ENCODE measurements at regions not wholly inside any gene's neighbourhood (a gene's known extent, or its start where the extent isn't known, plus 50 kb on each side); places are given as distances from the start of the nearest gene placed in this dataset.

- DNase-seq: no peak
These were observed 431.0 kb upstream of the SOX9 start for GRCh38 chr17:71689782-71690181.

- DNase-seq: no peak
These were observed 420.9 kb upstream of the SOX9 start for GRCh38 chr17:71699907-71700306.

- DNase-seq: no peak
These were observed 417.1 kb upstream of the SOX9 start for GRCh38 chr17:71703701-71704100.

- peak; percentile 69 for DNase-seq
These were observed 411.4 kb upstream of the SOX9 start for GRCh38 chr17:71709271-71709890.

GRCh38 chr17:71709946-71710345, 410.9 kb upstream of the SOX9 start:
- no peak for DNase-seq

- DNase-seq: no peak
These were observed 410.0 kb upstream of the SOX9 start for GRCh38 chr17:71710816-71711215.

- DNase-seq: no peak
These were observed 407.0 kb upstream of the SOX9 start for GRCh38 chr17:71713846-71714245.

GRCh38 chr17:71724339-71724738, 396.5 kb upstream of the SOX9 start:
- no peak for DNase-seq

GRCh38 chr17:71725811-71726210, 395.0 kb upstream of the SOX9 start:
- DNase-seq: no peak

GRCh38 chr17:71726341-71726740, 394.5 kb upstream of the SOX9 start:
- no peak for DNase-seq

GRCh38 chr17:71727292-71727691, 393.5 kb upstream of the SOX9 start:
- no peak for DNase-seq

GRCh38 chr17:71727723-71728122, 393.1 kb upstream of the SOX9 start:
- DNase-seq: no peak

- no peak for DNase-seq
These were observed 389.9 kb upstream of the SOX9 start for GRCh38 chr17:71730871-71731270.

- no peak for DNase-seq
These were observed 384.9 kb upstream of the SOX9 start for GRCh38 chr17:71735893-71736292.

- no peak for DNase-seq
These were observed 380.0 kb upstream of the SOX9 start for GRCh38 chr17:71740866-71741265.

- no peak for DNase-seq
These were observed 379.0 kb upstream of the SOX9 start for GRCh38 chr17:71741836-71742235.

GRCh38 chr17:71748872-71749271, 371.9 kb upstream of the SOX9 start:
- DNase-seq: no peak

- no peak for DNase-seq
These were observed 367.8 kb upstream of the SOX9 start for GRCh38 chr17:71753070-71753469.

- DNase-seq: no peak
These were observed 363.7 kb upstream of the SOX9 start for GRCh38 chr17:71757156-71757555.

GRCh38 chr17:71757956-71758355, 362.9 kb upstream of the SOX9 start:
- DNase-seq: no peak

GRCh38 chr17:71759422-71760060, 361.3 kb upstream of the SOX9 start:
- DNase-seq: no peak

GRCh38 chr17:71760062-71760720, 360.6 kb upstream of the SOX9 start:
- no peak for DNase-seq

GRCh38 chr17:71762526-71762925, 358.3 kb upstream of the SOX9 start:
- no peak for DNase-seq

GRCh38 chr17:71764505-71764904, 356.3 kb upstream of the SOX9 start:
- DNase-seq: no peak

GRCh38 chr17:71765437-71765836, 355.4 kb upstream of the SOX9 start:
- DNase-seq: no peak

All from NCI-H2227 treated with DMSO at 0.1 percent for 48 hours (cell line).